ACHN (cell line): ENCODE measurements at regions not wholly inside any gene's neighbourhood (a gene's known extent, or its start where the extent isn't known, plus 50 kb on each side); places are given as distances from the start of the nearest gene placed in this dataset.
"Not testable (repeated sequence)": the region's sequence is repeated elsewhere in the genome, so short reads cannot be mapped to it uniquely, and the experiment has no call there.

Experiments
- DNase-seq: peaks from one replicate; pipeline ENCODE4 v3.0.0-alpha.2; 2015
- in situ Hi-C: cut with HindIII; loops from 2 replicates; pipeline ENCODE4 v1.10.0; 2017; ENCODE audit warnings: low sequenced_read_pairs, low pct_ligation_motif_present, low pct_unique_long_range_greater_than_20kb

DNA sequence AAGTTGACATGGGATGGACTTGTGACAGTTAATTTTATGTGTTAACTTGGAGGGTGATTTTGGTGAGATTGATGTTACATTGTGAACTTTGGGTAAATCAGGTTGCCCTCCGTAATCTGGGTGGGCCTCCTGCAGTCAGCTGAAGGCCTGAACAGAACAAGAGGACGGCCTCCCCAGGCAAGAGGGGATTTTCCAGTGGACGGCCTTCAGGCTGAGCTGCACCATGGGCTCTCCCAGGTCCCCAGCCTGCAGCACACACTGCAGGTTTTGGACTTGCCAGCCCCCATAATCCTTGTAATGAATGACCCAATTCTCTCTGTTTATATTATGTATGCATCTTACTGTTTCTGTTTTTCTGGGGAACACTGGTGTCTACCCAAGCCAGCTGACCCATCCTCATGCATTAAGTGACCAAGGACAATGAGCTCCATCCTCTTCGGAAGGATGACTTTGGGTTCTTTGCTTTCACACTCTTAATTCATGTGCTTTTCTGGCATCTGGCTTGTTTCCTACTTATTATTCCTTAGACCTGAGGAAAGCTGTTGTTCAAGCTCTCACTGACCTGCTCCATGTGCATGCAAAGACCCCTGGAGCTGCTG is 64.2 kb downstream of the DACT2 start:
- no peak for DNase-seq
- in situ Hi-C loops = no loop called here

DNA sequence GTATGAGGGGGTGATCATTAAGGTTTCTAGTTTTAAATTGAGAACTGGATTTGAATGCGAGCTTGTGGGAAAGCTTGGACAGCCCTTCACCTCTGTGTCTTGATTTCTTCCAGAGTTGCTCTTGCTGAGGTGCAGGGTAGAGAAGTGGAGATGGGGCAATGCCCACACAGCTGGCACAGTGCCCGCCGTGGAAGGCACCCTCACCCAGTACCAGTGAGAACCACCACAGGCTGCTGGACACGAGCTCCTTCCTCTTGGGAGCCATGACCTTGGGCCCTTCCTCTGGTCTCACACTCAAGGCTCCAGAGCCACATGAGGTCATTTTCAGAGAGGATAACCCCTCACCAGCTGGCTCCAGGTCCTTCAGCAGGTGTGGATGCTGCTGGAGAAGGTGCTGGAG is 67.3 kb downstream of the DACT2 start:
- no peak for DNase-seq
- in situ Hi-C loops = no loop called here

DNA sequence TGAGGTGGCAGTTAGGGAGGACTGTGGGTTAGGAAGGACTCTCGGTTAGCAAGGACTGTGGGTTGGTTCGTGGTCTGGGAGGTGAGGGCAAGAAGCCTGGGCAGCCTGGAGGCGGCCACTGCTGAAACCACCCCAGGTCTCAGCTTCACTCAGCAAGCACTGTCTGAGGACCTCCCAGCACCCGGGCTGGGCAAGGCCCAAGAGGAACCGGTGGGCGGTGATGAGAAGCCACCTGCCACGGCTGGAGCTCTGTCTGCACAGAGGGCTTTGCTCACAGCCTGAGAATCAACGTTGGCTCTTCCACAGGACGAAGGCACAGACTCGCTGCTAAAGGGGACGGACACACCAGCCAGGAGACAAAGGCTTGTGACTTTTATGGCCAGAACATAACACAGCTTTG is 69.3 kb downstream of the DACT2 start:
- no peak for DNase-seq
- in situ Hi-C loops = no loop called here

DNA sequence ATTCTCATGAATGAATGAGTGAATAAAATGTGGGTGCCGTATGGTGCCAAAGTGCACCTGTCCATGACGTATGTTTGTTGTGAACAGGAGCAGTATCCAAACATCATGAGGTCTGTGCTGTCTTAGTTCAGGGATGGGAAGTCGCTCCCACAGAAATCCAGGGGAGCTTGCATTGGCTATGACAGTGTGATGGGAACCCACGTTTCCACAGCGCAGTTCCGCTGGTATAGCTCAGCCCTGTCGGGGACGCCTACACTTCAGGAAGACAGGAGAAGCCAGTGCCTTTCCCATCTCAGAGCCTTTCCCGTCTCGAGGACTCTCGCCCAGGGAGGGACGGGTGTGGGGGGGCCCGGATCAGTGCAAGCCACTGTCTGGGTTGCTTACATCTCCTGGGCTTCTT is 69.8 kb downstream of the DACT2 start:
- DNase-seq = no peak
- in situ Hi-C loops = no loop called here

DNA sequence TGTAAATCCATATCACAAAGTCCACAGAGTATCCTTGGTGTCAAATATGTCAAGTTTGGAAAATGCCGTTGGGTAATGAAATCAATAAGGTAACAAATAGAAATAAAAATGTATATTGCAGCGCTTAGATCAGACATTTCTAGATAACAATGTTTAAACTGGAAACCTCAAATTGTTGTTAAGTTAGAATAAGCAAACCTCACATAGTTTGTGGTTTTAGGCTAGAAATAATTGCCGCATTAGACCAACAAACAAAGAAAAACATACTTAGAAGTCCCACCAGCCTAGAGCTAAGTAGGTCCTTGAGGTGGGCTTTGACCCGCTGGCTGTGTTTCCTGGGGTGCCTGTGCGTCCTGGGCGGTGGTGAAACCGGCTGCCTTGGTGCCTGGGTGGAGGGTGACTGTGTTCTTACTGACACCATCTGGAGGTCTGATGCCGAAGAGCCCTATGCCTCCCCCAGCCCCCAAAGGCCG is 71.4 kb downstream of the DACT2 start:
- DNase-seq = no peak
- in situ Hi-C loops = no loop called here

DNA sequence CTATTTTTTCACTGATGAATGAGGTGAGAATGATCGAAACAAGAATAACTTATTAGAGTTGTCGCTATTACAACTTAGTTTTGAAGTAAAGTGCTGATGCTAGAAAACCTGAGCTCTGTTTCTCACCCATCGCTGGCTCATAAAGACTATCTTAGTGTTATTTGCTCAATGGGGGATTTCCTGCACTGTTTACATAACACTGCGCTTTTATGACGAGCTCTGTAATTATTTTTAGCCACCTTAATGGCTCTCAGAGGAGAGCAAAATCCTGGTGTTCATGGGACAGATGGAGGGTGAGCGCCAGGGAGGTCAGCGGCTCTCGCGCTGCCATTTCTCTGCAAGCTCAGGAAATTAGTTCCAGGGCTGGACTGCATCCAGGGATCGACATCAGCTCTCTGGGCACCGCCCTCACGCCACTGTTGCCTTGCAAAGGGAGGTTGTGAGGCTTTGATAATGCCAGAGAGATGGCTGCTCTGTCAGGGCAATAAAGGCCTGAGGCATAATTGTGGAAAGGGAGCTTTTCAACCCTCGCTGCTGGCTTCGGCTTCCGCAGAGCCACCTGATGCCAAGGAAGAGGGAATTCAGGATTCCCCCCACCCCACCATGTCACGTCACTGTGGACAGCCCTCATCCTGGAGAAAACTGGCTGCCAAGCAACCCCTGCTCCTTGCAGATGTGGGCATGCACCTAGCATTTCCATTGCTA is 72.0 kb downstream of the DACT2 start:
- in situ Hi-C loops = no loop called here
- DNase-seq = peak; percentile 3

DNA sequence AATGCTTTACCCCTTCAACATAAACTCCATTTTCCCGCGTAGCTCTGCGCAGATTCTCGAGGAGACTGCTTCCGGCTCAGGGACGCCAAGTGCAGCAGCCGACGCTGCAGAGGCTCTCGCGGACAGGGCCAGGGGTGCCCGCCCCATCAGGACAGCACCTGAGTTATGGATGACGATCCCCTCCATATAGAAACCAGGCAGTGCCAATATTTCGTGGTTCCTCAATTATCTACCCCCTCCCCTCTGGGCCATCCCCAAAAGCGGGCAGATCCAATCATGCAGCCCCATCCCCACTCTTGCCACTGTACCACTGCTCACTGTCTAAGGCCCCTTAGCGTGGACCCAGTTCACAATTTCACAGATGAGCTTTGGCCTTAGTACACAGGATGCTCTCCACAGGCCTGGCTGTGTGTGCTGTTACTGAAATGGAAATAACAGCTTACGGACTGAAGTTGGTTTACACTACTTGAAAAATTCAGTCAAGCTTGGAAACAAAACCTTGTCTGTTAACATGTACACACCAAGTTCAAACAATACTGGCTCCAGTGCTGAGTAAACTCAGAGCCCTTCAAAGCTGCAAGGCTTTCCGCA is 74.5 kb downstream of the DACT2 start:
- no peak for DNase-seq
- in situ Hi-C loops = no loop called here

DNA sequence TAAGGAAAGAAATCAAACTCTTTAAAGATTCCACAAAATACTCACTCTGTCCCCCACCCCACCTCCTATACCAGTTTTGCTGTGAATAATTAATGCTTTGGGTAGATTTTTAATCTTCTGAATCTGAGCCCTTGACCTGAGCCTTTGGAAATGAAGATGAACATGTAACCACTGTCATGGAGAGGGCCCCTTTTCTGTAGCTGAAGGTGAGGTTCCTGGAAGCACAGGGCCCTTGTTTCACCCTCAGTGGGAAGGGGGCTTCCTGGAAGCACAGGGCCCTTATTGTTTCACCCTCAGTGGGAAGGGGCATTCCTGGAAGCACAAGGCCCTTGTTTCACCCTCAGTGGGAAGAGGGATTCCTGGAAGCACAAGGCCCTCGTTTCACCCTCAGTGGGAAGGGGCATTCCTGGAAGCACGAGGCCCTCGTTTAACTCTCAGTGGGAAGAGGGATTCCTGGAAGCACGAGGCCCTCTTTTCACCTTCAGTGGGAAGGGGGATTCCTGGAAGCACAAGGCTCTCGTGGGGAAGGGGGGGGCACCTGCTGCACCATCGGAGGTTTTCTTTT is 75.7 kb downstream of the DACT2 start:
- in situ Hi-C loops = no loop called here
- DNase-seq = no peak

DNA sequence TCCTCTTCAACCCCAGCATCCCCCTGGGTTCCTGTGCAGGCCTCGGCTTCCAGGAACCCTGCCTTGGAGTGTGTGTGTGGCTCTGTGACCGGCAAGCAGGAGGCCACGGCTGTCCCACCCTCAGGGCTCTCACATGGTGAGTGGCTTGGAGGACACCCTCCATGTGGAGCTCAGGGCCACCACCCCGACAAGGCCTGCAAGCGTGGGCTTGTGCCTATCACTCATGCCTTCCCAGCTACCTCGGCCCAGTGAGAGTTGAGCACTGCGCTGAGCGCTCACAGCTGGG is 76.7 kb downstream of the DACT2 start:
- in situ Hi-C loops = no loop called here
- no peak for DNase-seq

DNA sequence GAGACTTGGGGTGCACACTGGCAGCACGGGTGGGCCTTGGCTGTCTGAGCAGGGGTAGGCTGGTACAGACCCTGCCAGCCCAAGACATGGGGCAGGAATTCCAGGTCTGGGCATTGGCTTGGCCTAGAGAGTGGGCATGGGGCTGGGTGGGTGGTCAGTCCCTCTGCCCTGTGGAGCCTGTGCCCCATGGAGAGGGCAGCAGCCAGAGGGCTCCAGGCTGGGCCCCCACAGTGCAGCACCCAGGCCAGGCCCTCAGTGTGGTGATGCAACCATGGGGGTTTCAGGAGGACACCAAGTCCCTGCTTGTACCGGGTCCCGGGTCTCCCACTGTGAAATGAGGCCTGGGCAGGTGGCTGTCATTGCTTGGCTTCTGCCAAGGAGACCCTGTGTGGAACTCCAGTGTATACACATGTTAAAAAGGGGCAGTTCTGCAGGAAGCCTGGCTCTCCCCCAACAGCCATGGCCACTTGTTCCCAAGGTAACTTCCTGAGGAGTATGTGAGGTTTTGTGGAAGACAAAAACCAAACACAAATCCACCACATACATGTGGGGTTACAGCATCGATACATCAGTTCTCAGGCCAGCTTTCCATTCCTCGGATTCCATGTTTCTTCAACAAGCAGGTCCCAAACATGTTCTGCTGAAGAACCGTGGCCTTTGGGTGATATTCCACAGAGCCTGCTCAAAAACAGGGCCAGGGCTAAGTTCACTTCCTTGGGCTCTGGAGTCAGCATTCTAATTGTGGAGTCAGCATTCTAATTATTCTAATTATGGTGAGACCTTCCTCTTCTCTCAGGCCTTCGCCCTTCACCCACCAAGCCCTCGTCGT is 77.3 kb downstream of the DACT2 start:
- no peak for DNase-seq
- in situ Hi-C loops = no loop called here

DNA sequence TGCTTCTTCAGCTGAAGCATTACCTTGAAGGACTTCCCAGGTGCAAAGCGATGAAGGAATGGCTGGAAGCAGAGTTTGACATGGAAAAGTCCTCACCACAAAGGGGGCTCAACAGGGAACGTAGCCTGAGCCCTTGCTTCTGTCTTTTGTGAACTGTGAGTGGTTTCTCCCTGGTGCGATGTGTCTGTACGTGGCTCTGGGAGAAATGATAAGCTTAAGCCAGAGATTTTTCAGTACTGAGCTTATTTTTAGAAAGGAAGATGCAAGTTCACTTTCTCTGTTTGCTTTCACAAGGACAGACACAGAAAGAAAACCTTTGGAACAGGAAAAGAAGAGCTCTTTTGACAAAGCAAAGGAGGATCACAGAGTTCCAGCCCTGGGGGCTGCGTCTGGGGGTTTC is 79.4 kb downstream of the DACT2 start:
- in situ Hi-C loops = no loop called here
- DNase-seq = no peak

DNA sequence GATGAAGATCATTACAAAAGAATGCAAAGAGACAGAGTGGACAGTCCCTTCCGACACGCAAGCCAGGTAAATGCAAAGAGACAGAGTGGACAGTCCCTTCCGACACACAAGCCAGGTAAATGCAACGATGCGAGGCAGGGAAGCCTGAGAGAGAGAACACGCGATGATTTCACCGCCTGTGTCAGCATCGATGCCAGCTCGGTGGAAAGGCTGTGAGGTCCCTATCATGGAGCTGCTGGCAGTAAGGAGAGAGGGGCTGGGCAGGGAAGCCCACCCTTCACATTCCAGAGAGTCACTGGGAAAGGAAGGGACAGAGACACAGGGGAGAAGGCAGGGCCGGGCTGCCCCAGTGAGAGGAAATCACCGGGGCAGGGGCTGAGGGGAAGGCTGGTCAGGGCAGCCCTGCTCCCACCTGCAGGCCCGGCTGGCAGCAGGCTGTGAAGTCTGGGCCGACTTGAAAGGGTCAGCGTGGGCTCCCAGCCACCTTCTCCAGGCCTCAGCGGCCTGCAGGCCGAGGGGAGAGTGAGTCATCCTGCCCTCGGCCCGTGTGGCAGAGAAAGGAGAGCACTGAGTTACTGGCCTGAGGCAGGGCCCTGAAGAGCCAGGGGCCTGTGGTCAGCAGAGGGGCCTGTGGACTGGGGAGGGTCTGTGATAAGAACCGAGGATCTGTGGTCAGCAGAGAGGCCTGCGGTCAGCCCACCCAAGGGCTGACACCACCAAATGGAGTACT is 80.4 kb downstream of the DACT2 start:
- in situ Hi-C loops = no loop called here
- peak; percentile 52 for DNase-seq

DNA sequence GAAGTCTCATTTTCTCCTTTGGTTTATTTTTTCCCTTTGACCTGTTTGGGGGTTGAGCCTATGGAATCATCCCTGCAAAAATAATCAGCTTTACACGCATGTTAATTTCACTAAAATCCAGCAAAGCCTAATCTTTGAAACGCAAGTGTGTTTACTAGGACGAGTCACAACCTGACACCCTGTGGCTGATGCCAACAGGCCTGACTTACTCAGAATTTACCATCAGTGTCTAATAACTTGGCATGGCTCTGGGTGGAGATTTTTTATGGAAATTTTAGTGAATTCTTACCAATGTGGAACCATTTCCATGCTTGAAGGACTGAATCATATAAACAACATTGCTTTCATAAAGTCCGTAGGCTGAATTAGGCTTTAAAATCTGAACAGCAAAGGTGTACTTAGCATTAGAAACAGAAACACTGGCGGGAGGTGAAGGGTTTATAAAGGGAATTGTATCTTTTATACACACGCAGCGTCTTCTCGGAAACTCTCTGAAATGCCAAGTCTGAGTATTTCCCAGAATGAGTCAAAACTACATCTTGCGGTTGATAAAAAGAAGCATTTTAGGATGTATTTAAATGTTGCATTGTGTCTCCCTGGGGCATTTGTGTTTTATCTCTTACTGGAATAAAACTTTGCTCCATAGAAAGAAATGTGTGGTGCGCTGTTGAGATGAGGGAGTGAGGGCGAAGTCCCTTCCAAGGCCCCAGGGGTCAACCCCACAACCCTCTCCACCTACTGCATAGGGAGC is 81.2 kb downstream of the DACT2 start:
- no peak for DNase-seq
- in situ Hi-C loops = no loop called here

DNA sequence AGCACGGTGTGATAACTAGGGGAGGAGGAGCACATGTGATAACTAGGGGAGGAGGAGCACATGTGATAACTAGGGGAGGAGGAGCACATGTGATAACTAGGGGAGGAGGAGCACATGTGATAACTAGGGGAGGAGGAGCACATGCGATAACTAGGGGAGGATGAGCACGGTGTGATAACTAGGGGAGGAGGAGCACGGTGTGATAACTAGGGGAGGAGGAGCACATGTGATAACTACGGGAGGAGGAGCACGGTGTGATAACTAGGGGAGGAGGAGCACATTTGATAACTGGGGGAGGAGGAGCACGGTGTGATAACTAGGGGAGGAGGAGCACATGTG is 85.7 kb downstream of the DACT2 start:
- DNase-seq, in situ Hi-C loops: not testable (repeated sequence)

DNA sequence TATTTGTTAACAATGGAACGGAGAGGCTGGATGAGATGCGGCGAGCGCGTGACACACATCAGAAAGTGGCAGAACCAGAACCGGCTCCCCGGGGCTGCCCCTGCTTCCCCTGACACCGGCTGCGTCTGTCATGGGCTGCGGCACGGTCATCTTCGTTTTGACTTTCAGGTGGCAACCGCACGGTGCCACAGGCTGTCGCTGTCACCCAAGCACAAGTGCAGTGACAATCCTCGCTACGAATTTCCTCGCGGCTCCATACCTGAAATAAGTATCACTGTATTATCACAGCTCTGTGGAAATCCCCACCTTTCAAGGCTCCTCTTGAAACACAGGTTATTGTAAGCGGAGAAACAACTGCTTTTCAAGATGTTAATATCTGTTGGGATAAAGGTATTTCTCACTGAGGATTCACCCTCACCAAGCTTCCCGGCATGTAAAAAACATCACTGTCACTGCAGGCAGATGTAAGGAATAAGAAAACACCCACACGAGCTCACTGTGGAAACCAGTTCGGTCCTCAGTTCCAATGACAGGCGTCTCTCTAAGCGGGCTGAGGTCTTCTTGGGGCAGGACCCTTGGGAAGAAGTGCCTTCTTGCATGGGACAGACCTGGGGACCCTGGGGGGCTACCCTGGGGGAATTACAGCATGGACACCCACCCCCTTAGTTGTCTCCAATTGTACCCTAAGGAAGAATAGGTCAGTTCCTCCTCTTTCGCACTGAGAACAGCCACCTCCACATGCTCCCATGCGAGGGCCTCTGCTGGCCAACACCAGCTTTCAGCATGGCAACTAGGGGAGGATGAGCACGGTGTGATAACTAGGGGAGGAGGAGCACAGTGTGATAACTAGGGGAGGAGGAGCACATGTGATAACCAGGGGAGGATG is 86.3 kb downstream of the DACT2 start:
- in situ Hi-C loops = no loop called here
- peak; percentile 4 for DNase-seq

DNA sequence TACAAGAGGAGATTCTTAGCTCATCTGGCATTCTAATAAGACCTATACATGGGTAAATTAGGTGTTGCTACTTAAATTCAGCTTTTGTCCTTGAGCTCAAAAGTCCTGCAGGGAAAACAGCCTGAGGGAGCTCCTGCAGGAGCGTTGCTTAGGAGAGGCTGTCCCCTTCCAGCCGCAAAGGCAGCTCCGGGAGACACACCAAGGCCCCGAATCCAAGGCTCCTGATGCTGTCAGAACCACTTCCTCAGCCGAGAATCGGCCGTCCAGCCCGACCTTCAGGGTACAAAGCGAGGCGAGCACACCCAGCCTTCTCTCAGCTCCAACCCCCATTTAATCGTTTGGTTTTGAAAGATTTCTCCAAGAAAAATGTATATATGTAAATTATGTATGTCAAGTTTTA is 87.0 kb downstream of the DACT2 start:
- in situ Hi-C loops = no loop called here
- DNase-seq = no peak

DNA sequence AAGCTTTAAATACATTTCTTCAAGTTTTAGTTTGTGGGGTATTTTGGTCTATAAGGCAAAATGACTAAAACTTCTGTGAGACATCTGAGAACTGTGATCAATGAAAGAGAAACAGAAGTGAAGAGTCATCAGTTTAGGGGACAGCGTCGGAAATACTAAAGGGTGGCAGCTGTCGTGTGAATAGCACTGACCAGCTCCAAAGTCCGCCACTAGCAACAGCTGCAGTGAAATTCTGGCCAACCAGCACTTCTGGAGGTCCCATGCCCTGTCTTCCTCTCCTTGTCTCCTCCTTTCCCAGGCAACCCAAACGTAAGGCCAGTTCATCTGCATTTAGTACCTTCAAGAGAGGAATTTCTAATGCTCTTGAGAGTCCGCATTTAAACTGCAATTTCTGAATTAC is 87.5 kb downstream of the DACT2 start:
- no peak for DNase-seq
- in situ Hi-C loops = no loop called here
